SJCRH30 (cell line): ENCODE measurements at regions not wholly inside any gene's neighbourhood (a gene's known extent, or its start where the extent isn't known, plus 50 kb on each side); places are given as distances from the start of the nearest gene placed in this dataset.

Experiments used
- DNase-seq, 2 experiments: peaks; one replicate each; pipeline ENCODE4 v3.0.0-alpha.2; 2015 to 2020
- H3K27ac ChIP-seq: fragments of 250-450 bp; sonication (Bioruptor Pico); 2 replicates; pipeline ENCODE4 v1.5.1; 2020; ENCODE audit warnings: mild to moderate bottlenecking, moderate library complexity
- H3K27me3 ChIP-seq: fragments of 250-450 bp; sonication (Bioruptor Pico); 2 replicates; pipeline ENCODE4 v1.5.1; 2020; ENCODE audit warnings: mild to moderate bottlenecking, moderate library complexity
- H3K36me3 ChIP-seq: fragments of 250-450 bp; sonication (Bioruptor Pico); 2 replicates; pipeline ENCODE4 v1.5.1; 2020; ENCODE audit warnings: mild to moderate bottlenecking, moderate library complexity
- H3K4me1 ChIP-seq: fragments of 250-450 bp; sonication (Bioruptor Pico); 2 replicates; pipeline ENCODE4 v1.5.1; 2020; ENCODE audit warnings: mild to moderate bottlenecking, moderate library complexity
- H3K4me3 ChIP-seq: fragments of 250-450 bp; sonication (Bioruptor Pico); 2 replicates; pipeline ENCODE4 v1.5.1; 2020; ENCODE audit warnings: mild to moderate bottlenecking, moderate library complexity
- H3K9me3 ChIP-seq: fragments of 250-450 bp; sonication (Bioruptor Pico); replicated peaks from 2 replicates; pipeline ENCODE4 v1.5.1; 2020; ENCODE audit warnings: mild to moderate bottlenecking, moderate library complexity

- Histone ChIP-seq H3K4me3 (no peak overlapping the region), H3K27ac (no peak overlapping the region), H3K36me3 (no peaks in the 10 kb centered on the region), H3K27me3 (no peaks in the 10 kb centered on the region), H3K4me1 (no peaks in the 10 kb centered on the region), H3K9me3 (no peaks in the 10 kb centered on the region)
- DNase-seq, result no peak
These were observed 122.1 kb upstream of the PTCHD4 start for GRCh38 chr6:48233063-48233462.

- Histone ChIP-seq H3K27me3 (no peaks in the 10 kb centered on the region), H3K4me3 (no peak overlapping the region), H3K9me3 (no peaks in the 10 kb centered on the region), H3K27ac (no peak overlapping the region), H3K4me1 (no peaks in the 10 kb centered on the region), H3K36me3 (no peaks in the 10 kb centered on the region)
- DNase-seq, result no peak
These were observed 118.8 kb upstream of the PTCHD4 start for GRCh38 chr6:48229841-48230240.

- Histone ChIP-seq H3K36me3 (no peaks in the 10 kb centered on the region), H3K27me3 (no peaks in the 10 kb centered on the region), H3K4me3 (no peak overlapping the region), H3K27ac (no peak overlapping the region), H3K9me3 (no peaks in the 10 kb centered on the region), H3K4me1 (no peaks in the 10 kb centered on the region)
- DNase-seq, result no peak
These were observed 111.2 kb upstream of the PTCHD4 start for GRCh38 chr6:48222241-48222640.

- no peaks in the 10 kb centered on the region for H3K9me3 ChIP-seq
- no peak overlapping the region for H3K27ac ChIP-seq
These were observed 102.2 kb upstream of the PTCHD4 start for GRCh38 chr6:48213076-48213788.

GRCh38 chr6:48212501-48212900 is 101.5 kb upstream of the PTCHD4 start:
- H3K4me1 ChIP-seq, result no peaks in the 10 kb centered on the region
- H3K36me3 ChIP-seq, result no peaks in the 10 kb centered on the region
- no peak overlapping the region for H3K27ac ChIP-seq
- no peaks in the 10 kb centered on the region for H3K9me3 ChIP-seq
- no peak overlapping the region for H3K4me3 ChIP-seq
- no peak for DNase-seq
- H3K27me3 ChIP-seq, result no peaks in the 10 kb centered on the region

More at GRCh38 chr6:48213076-48213788, 102.2 kb upstream of the PTCHD4 start:
- Histone ChIP-seq H3K4me1 (no peaks in the 10 kb centered on the region), H3K4me3 (no peak overlapping the region), H3K36me3 (no peaks in the 10 kb centered on the region), H3K27me3 (no peaks in the 10 kb centered on the region)
- no peak for DNase-seq

GRCh38 chr6:48206091-48206490 is 95.1 kb upstream of the PTCHD4 start:
- no peak overlapping the region for H3K4me3 ChIP-seq
- no peaks in the 10 kb centered on the region for H3K4me1 ChIP-seq
- H3K9me3 ChIP-seq, result no peaks in the 10 kb centered on the region
- H3K27me3 ChIP-seq, result no peaks in the 10 kb centered on the region
- no peak for DNase-seq
- H3K27ac ChIP-seq, result no peak overlapping the region
- H3K36me3 ChIP-seq, result no peaks in the 10 kb centered on the region

- Histone ChIP-seq H3K36me3 (no peaks in the 10 kb centered on the region), H3K27ac (no peak overlapping the region), H3K9me3 (no peaks in the 10 kb centered on the region), H3K4me3 (no peak overlapping the region), H3K27me3 (no peaks in the 10 kb centered on the region), H3K4me1 (no peaks in the 10 kb centered on the region)
- no peak for DNase-seq
These were observed 89.9 kb upstream of the PTCHD4 start for GRCh38 chr6:48200869-48201390.

- Histone ChIP-seq H3K27ac (no peak overlapping the region), H3K4me3 (no peak overlapping the region), H3K36me3 (no peaks in the 10 kb centered on the region), H3K9me3 (no peaks in the 10 kb centered on the region), H3K27me3 (no peaks in the 10 kb centered on the region), H3K4me1 (no peaks in the 10 kb centered on the region)
- DNase-seq, result no peak
These were observed 88.5 kb upstream of the PTCHD4 start for GRCh38 chr6:48199499-48199898.

GRCh38 chr6:48197941-48198340 is 86.9 kb upstream of the PTCHD4 start:
- no peak overlapping the region for H3K4me3 ChIP-seq
- H3K36me3 ChIP-seq, result no peaks in the 10 kb centered on the region
- no peak overlapping the region for H3K27ac ChIP-seq
- no peaks in the 10 kb centered on the region for H3K27me3 ChIP-seq
- H3K9me3 ChIP-seq, result no peaks in the 10 kb centered on the region
- no peaks in the 10 kb centered on the region for H3K4me1 ChIP-seq
- DNase-seq, result no peak

GRCh38 chr6:48194596-48195295 is 83.7 kb upstream of the PTCHD4 start:
- H3K9me3 ChIP-seq, result no peaks in the 10 kb centered on the region
- no peak for DNase-seq
- H3K27ac ChIP-seq, result no peak overlapping the region
- no peaks in the 10 kb centered on the region for H3K27me3 ChIP-seq
- no peak overlapping the region for H3K4me3 ChIP-seq
- no peaks in the 10 kb centered on the region for H3K36me3 ChIP-seq
- no peaks in the 10 kb centered on the region for H3K4me1 ChIP-seq

GRCh38 chr6:48188158-48188557 is 77.2 kb upstream of the PTCHD4 start:
- H3K27ac ChIP-seq, result no peak overlapping the region
- no peak overlapping the region for H3K4me3 ChIP-seq
- H3K9me3 ChIP-seq, result no peaks in the 10 kb centered on the region
- H3K36me3 ChIP-seq, result no peaks in the 10 kb centered on the region
- H3K4me1 ChIP-seq, result no peaks in the 10 kb centered on the region
- DNase-seq, result no peak
- no peaks in the 10 kb centered on the region for H3K27me3 ChIP-seq

- H3K4me3 ChIP-seq, result no peak overlapping the region
- no peak for DNase-seq
- no peaks in the 10 kb centered on the region for H3K4me1 ChIP-seq
- no peaks in the 10 kb centered on the region for H3K36me3 ChIP-seq
- H3K27me3 ChIP-seq, result no peaks in the 10 kb centered on the region
- H3K27ac ChIP-seq, result no peak overlapping the region
- no peaks in the 10 kb centered on the region for H3K9me3 ChIP-seq
These were observed 75.7 kb upstream of the PTCHD4 start for GRCh38 chr6:48186746-48187145.

GRCh38 chr6:48184648-48185047 is 73.7 kb upstream of the PTCHD4 start:
- DNase-seq, result no peak
- Histone ChIP-seq H3K4me3 (no peak overlapping the region), H3K36me3 (no peaks in the 10 kb centered on the region), H3K27me3 (no peaks in the 10 kb centered on the region), H3K9me3 (no peaks in the 10 kb centered on the region), H3K27ac (no peak overlapping the region), H3K4me1 (no peaks in the 10 kb centered on the region)

- Histone ChIP-seq H3K27ac (no peak overlapping the region), H3K9me3 (no peaks in the 10 kb centered on the region), H3K36me3 (no peaks in the 10 kb centered on the region), H3K4me1 (no peaks in the 10 kb centered on the region), H3K27me3 (no peaks in the 10 kb centered on the region), H3K4me3 (no peak overlapping the region)
- no peak for DNase-seq
These were observed 73.0 kb upstream of the PTCHD4 start for GRCh38 chr6:48183811-48184605.

GRCh38 chr6:48183178-48183577 is 72.2 kb upstream of the PTCHD4 start:
- no peak for DNase-seq
- Histone ChIP-seq H3K4me1 (no peaks in the 10 kb centered on the region), H3K27me3 (no peaks in the 10 kb centered on the region), H3K9me3 (no peaks in the 10 kb centered on the region), H3K36me3 (no peaks in the 10 kb centered on the region), H3K4me3 (no peak overlapping the region), H3K27ac (no peak overlapping the region)
